ENCODE measurements at regions not wholly inside any gene's neighbourhood (a gene's known extent, or its start where the extent isn't known, plus 50 kb on each side); places are given as distances from the start of the nearest gene placed in this dataset.
A peak's percentile ranks its signal among the peaks of the same experiment; 100 is the strongest.

- no peak overlapping the region for H3K4me3 ChIP-seq (ENCODE audit: low read depth, low read length)
- H3K36me3 ChIP-seq (ENCODE audit: insufficient read depth, low read length) = no peaks in the 10 kb centered on the region
- H2AFZ ChIP-seq (ENCODE audit: low read length, unreplicated experiment) = no peak overlapping the region
- H3K4me1 ChIP-seq (ENCODE audit: control insufficient read depth, insufficient read depth, low read length, unreplicated experiment) = peaks cover 5% of the 10 kb centered on the region
- H3K79me2 ChIP-seq (ENCODE audit: control insufficient read depth, insufficient read depth, low read length, unreplicated experiment) = no peaks in the 10 kb centered on the region
- no peak overlapping the region for H3K27ac ChIP-seq (ENCODE audit: low read depth, low read length)
- no peaks in the 10 kb centered on the region for H3K27me3 ChIP-seq (ENCODE audit: insufficient read depth, low read length)
Observed at GRCh38 chr13:93108111-93108601, 118.5 kb upstream of the GPC6 start.

GRCh38 chr13:93116809-93117208 lies 109.8 kb upstream of the GPC6 start:
- no peaks in the 10 kb centered on the region for H3K4me1 ChIP-seq (ENCODE audit: control insufficient read depth, insufficient read depth, low read length, unreplicated experiment)
- no peak overlapping the region for H3K27ac ChIP-seq (ENCODE audit: low read depth, low read length)
- no peak overlapping the region for H2AFZ ChIP-seq (ENCODE audit: low read length, unreplicated experiment)
- H3K36me3 ChIP-seq (ENCODE audit: insufficient read depth, low read length) = no peaks in the 10 kb centered on the region
- no peaks in the 10 kb centered on the region for H3K79me2 ChIP-seq (ENCODE audit: control insufficient read depth, insufficient read depth, low read length, unreplicated experiment)
- no peaks in the 10 kb centered on the region for H3K27me3 ChIP-seq (ENCODE audit: insufficient read depth, low read length)
- no peak overlapping the region for H3K4me3 ChIP-seq (ENCODE audit: low read depth, low read length)

- Histone ChIP-seq H3K4me3 (ENCODE audit: low read depth, low read length) (no peak overlapping the region), H3K27ac (ENCODE audit: low read depth, low read length) (no peak overlapping the region), H3K79me2 (ENCODE audit: control insufficient read depth, insufficient read depth, low read length, unreplicated experiment) (no peaks in the 10 kb centered on the region), H3K27me3 (ENCODE audit: insufficient read depth, low read length) (no peaks in the 10 kb centered on the region), H3K4me1 (ENCODE audit: control insufficient read depth, insufficient read depth, low read length, unreplicated experiment) (no peaks in the 10 kb centered on the region), H2AFZ (ENCODE audit: low read length, unreplicated experiment) (no peak overlapping the region), H3K36me3 (ENCODE audit: insufficient read depth, low read length) (no peaks in the 10 kb centered on the region)
Observed at GRCh38 chr13:93118081-93118615, 108.5 kb upstream of the GPC6 start.

DNA sequence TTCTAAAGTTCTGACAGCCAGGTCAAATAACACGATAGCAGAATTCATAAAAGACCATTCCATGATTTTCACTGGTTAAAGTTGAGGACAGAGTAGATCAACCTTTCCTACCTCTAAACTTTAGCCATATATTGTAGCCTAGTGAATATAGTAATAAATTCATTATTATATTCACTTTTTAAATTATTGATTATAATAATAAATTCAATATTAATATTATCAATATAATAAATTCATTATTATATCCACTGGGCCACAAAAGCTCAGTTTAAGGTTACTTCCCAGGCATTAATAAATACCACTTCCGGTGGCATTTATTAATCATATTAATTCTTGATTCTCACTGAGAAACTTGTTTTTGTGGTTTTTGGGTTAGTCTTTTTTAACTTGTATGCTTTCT lies 85.7 kb upstream of the GPC6 start:
- Histone ChIP-seq H3K27ac (ENCODE audit: low read depth, low read length) (no peak overlapping the region), H3K79me2 (ENCODE audit: control insufficient read depth, insufficient read depth, low read length, unreplicated experiment) (no peaks in the 10 kb centered on the region), H3K36me3 (ENCODE audit: insufficient read depth, low read length) (no peaks in the 10 kb centered on the region), H3K4me3 (ENCODE audit: low read depth, low read length) (no peak overlapping the region), H2AFZ (ENCODE audit: low read length, unreplicated experiment) (no peak overlapping the region), H3K27me3 (ENCODE audit: insufficient read depth, low read length) (no peaks in the 10 kb centered on the region), H3K4me1 (ENCODE audit: control insufficient read depth, insufficient read depth, low read length, unreplicated experiment) (no peaks in the 10 kb centered on the region)

- H3K27ac ChIP-seq (ENCODE audit: low read depth, low read length) = no peak overlapping the region
- no peaks in the 10 kb centered on the region for H3K79me2 ChIP-seq (ENCODE audit: control insufficient read depth, insufficient read depth, low read length, unreplicated experiment)
- H3K36me3 ChIP-seq (ENCODE audit: insufficient read depth, low read length) = no peaks in the 10 kb centered on the region
Observed at GRCh38 chr13:93144031-93144430, 82.6 kb upstream of the GPC6 start.

DNA sequence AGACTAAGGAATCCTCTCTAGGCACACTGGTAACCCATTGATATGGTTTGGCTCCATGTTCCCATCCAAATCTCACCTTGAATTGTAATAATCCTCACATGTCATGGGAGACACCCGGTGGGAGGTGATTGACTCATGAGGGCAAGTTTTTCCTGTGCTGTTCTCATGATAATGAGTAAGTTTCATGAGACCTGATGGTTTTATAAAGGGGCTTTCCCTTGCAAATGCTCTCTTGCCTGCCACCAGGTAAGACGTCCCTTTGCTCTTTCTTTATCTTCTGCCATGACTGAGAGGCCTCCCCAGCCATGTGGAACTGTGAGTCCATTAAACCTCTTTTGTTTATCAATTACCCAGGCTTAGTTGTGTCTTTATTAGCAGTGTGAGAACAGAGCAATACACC lies 81.4 kb upstream of the GPC6 start:
- Histone ChIP-seq H3K4me1 (ENCODE audit: control insufficient read depth, insufficient read depth, low read length, unreplicated experiment) (peaks cover 13% of the 10 kb centered on the region), H3K27me3 (ENCODE audit: insufficient read depth, low read length) (no peaks in the 10 kb centered on the region), H3K4me3 (ENCODE audit: low read depth, low read length) (no peak overlapping the region), H3K27ac (ENCODE audit: low read depth, low read length) (no peak overlapping the region), H3K36me3 (ENCODE audit: insufficient read depth, low read length) (no peaks in the 10 kb centered on the region), H3K79me2 (ENCODE audit: control insufficient read depth, insufficient read depth, low read length, unreplicated experiment) (no peaks in the 10 kb centered on the region), H2AFZ (ENCODE audit: low read length, unreplicated experiment) (no peak overlapping the region)

More at GRCh38 chr13:93144031-93144430, 82.6 kb upstream of the GPC6 start:
- Histone ChIP-seq H3K4me3 (ENCODE audit: low read depth, low read length) (no peak overlapping the region), H3K4me1 (ENCODE audit: control insufficient read depth, insufficient read depth, low read length, unreplicated experiment) (peaks cover 13% of the 10 kb centered on the region), H2AFZ (ENCODE audit: low read length, unreplicated experiment) (no peak overlapping the region), H3K27me3 (ENCODE audit: insufficient read depth, low read length) (no peaks in the 10 kb centered on the region)

GRCh38 chr13:93146584-93147297 lies 79.9 kb upstream of the GPC6 start:
- Histone ChIP-seq H3K4me1 (ENCODE audit: control insufficient read depth, insufficient read depth, low read length, unreplicated experiment) (peaks cover 26% of the 10 kb centered on the region), H3K36me3 (ENCODE audit: insufficient read depth, low read length) (no peaks in the 10 kb centered on the region), H3K79me2 (ENCODE audit: control insufficient read depth, insufficient read depth, low read length, unreplicated experiment) (no peaks in the 10 kb centered on the region), H3K27ac (ENCODE audit: low read depth, low read length) (peak overlapping the region; percentile 66), H3K27me3 (ENCODE audit: insufficient read depth, low read length) (no peaks in the 10 kb centered on the region), H2AFZ (ENCODE audit: low read length, unreplicated experiment) (peak overlapping the region; percentile 20), H3K4me3 (ENCODE audit: low read depth, low read length) (0 out of 2 replicates have a peak overlapping the region, but pooled peaks have one; percentile 8)

DNA sequence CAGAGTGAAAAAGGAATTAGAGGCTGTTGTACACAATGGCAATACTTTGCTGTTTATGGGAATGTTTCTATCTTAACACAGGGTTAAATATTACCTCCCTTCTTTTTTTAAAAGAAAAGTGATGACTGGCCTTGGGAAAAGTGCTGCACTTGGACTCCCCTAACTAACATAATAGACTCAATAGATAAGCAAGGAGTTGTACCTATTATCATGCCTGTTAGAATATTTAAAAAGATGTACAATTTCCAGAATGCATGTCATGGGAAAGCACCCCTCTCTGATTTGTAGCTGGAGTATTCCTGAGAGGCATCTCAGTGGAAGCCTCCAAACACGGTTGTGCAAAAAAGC lies 79.3 kb upstream of the GPC6 start:
- H3K4me1 ChIP-seq (ENCODE audit: control insufficient read depth, insufficient read depth, low read length, unreplicated experiment) = peaks cover 28% of the 10 kb centered on the region
- H3K36me3 ChIP-seq (ENCODE audit: insufficient read depth, low read length) = no peaks in the 10 kb centered on the region
- peak overlapping the region; percentile 40; the same call in 1 of the 2 replicates for H3K27ac ChIP-seq (ENCODE audit: low read depth, low read length)
- H3K27me3 ChIP-seq (ENCODE audit: insufficient read depth, low read length) = no peaks in the 10 kb centered on the region
- H2AFZ ChIP-seq (ENCODE audit: low read length, unreplicated experiment) = no peak overlapping the region
- no peaks in the 10 kb centered on the region for H3K79me2 ChIP-seq (ENCODE audit: control insufficient read depth, insufficient read depth, low read length, unreplicated experiment)
- H3K4me3 ChIP-seq (ENCODE audit: low read depth, low read length) = no peak overlapping the region

GRCh38 chr13:93147946-93148345 lies 78.7 kb upstream of the GPC6 start:
- no peaks in the 10 kb centered on the region for H3K27me3 ChIP-seq (ENCODE audit: insufficient read depth, low read length)
- H3K4me1 ChIP-seq (ENCODE audit: control insufficient read depth, insufficient read depth, low read length, unreplicated experiment) = peaks cover 28% of the 10 kb centered on the region
- no peaks in the 10 kb centered on the region for H3K36me3 ChIP-seq (ENCODE audit: insufficient read depth, low read length)
- H3K4me3 ChIP-seq (ENCODE audit: low read depth, low read length) = no peak overlapping the region
- no peak overlapping the region for H3K27ac ChIP-seq (ENCODE audit: low read depth, low read length)
- H2AFZ ChIP-seq (ENCODE audit: low read length, unreplicated experiment) = no peak overlapping the region
- no peaks in the 10 kb centered on the region for H3K79me2 ChIP-seq (ENCODE audit: control insufficient read depth, insufficient read depth, low read length, unreplicated experiment)

GRCh38 chr13:93151277-93151676 lies 75.3 kb upstream of the GPC6 start:
- Histone ChIP-seq H3K79me2 (ENCODE audit: control insufficient read depth, insufficient read depth, low read length, unreplicated experiment) (no peaks in the 10 kb centered on the region), H3K36me3 (ENCODE audit: insufficient read depth, low read length) (no peaks in the 10 kb centered on the region), H3K27ac (ENCODE audit: low read depth, low read length) (peak overlapping the region; percentile 70), H3K4me1 (ENCODE audit: control insufficient read depth, insufficient read depth, low read length, unreplicated experiment) (peaks cover 27% of the 10 kb centered on the region), H3K27me3 (ENCODE audit: insufficient read depth, low read length) (no peaks in the 10 kb centered on the region), H3K4me3 (ENCODE audit: low read depth, low read length) (no peak overlapping the region), H2AFZ (ENCODE audit: low read length, unreplicated experiment) (no peak overlapping the region)

GRCh38 chr13:93158565-93158964 lies 68.0 kb upstream of the GPC6 start:
- H3K79me2 ChIP-seq (ENCODE audit: control insufficient read depth, insufficient read depth, low read length, unreplicated experiment) = no peaks in the 10 kb centered on the region
- no peak overlapping the region for H3K27ac ChIP-seq (ENCODE audit: low read depth, low read length)
- H3K4me3 ChIP-seq (ENCODE audit: low read depth, low read length) = no peak overlapping the region
- H2AFZ ChIP-seq (ENCODE audit: low read length, unreplicated experiment) = no peak overlapping the region
- no peaks in the 10 kb centered on the region for H3K4me1 ChIP-seq (ENCODE audit: control insufficient read depth, insufficient read depth, low read length, unreplicated experiment)
- no peaks in the 10 kb centered on the region for H3K27me3 ChIP-seq (ENCODE audit: insufficient read depth, low read length)
- no peaks in the 10 kb centered on the region for H3K36me3 ChIP-seq (ENCODE audit: insufficient read depth, low read length)

All from ACC112 (cell line).